ENCODE measurements at regions not wholly inside any gene's neighbourhood (a gene's known extent, or its start where the extent isn't known, plus 50 kb on each side); places are given as distances from the start of the nearest gene placed in this dataset.

DNA sequence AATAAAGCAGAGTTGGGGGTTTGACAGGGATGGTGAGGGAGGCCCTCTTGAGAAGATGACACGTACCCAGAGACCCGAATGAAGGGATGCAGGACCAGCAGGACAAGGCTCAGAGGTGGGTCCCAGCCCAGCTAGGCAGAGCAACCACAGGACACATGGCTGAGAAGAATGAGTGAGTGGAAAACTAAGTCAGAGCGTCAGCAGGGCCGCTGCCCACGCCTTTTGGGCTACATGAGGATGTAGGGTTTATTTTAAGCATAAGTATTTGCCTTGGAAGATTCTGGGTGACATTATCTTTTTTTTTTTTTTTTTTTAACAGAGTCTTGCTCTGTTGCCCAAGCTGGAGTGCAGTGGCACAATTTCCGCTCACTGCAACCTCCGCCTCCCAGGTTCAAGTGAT lies 176.0 kb downstream of the TMEM132E start:
- Histone ChIP-seq H3K14ac (ENCODE audit: insufficient read depth, low read length) (no peak overlapping the region), H3K23ac (ENCODE audit: insufficient read length, low read depth, low read length) (no peak overlapping the region), H3K27me3 (ENCODE audit: insufficient read depth, low read length) (no peaks in the 10 kb centered on the region), H4K91ac (ENCODE audit: insufficient read length, low read depth, low read length) (no peak overlapping the region), H3K79me1 (ENCODE audit: insufficient read depth, low read depth, low read length, poor library complexity, severe bottlenecking) (no peaks in the 10 kb centered on the region), H3K4me1 (ENCODE audit: insufficient read depth, low read length) (no peaks in the 10 kb centered on the region), H4K5ac (ENCODE audit: insufficient read length, low read depth, low read length) (no peak overlapping the region), H2AK5ac (ENCODE audit: insufficient read length, low read length) (no peak overlapping the region), H3K4ac (ENCODE audit: low read depth, low read length) (no peak overlapping the region), H3K56ac (ENCODE audit: insufficient read length, low read depth, low read length) (no peak overlapping the region), H2BK20ac (ENCODE audit: low read depth, low read length, poor library complexity, severe bottlenecking) (no peak overlapping the region), H2BK5ac (ENCODE audit: insufficient read length, low read length) (no peak overlapping the region), H3K79me2 (ENCODE audit: insufficient read depth, low read length) (no peaks in the 10 kb centered on the region), H3K18ac (ENCODE audit: insufficient read length, low read depth, low read length) (no peak overlapping the region), H3T11ph (ENCODE audit: low read length) (no peak overlapping the region), H4K8ac (replicated peaks; ENCODE audit: insufficient read length, low read depth, low read length) (no peak overlapping the region), H4K20me1 (ENCODE audit: control insufficient read depth, insufficient read depth, insufficient read length) (no peaks in the 10 kb centered on the region), H2AFZ (ENCODE audit: low read length) (no peak overlapping the region), H3K23me2 (ENCODE audit: insufficient read length, low read depth, low read length, poor library complexity, severe bottlenecking) (no peaks in the 10 kb centered on the region), H2BK15ac (ENCODE audit: low read depth, low read length) (no peak overlapping the region), H3K4me2 (ENCODE audit: insufficient read depth, insufficient read length, low read length) (no peak overlapping the region), H3K9me3 (ENCODE audit: control insufficient read depth, low read depth, low read length) (no peaks in the 10 kb centered on the region), H2BK120ac (ENCODE audit: low read depth, low read length, poor library complexity, severe bottlenecking) (no peak overlapping the region), H3K27ac (ENCODE audit: insufficient read length, low read depth, low read length) (no peak overlapping the region), H2BK12ac (ENCODE audit: insufficient read length, low read depth, low read length) (no peak overlapping the region), H3K9ac (ENCODE audit: extremely low read depth, insufficient read length, low read length) (no peak overlapping the region)
- peak; percentile 16 for DNase-seq
- peaks cover 9% of the 10 kb centered on the region for H3K27me3 Mint-ChIP-seq (ENCODE audit: low read depth)
- H3K27ac Mint-ChIP-seq, result no peak overlapping the region
- no CpG with 5 or more reads among the region's 7 CpGs for WGBS (ENCODE audit: extremely low coverage, insufficient read length, low lambda C conversion rate)
- no peak for TF ChIP-seq CTCF (conservative IDR thresholded peaks at IDR 0.05)
- H3K9me3 Mint-ChIP-seq, result no peaks in the 10 kb centered on the region
- no peak overlapping the region for H3K4me3 Mint-ChIP-seq
- H3K4me1 Mint-ChIP-seq, result peaks cover 17 to 32% of the 10 kb centered on the region in 2 experiments
- no peaks in the 10 kb centered on the region for H3K36me3 Mint-ChIP-seq (ENCODE audit: insufficient read depth in 1 of 3, low read depth in 3 of 3)

Data from H9 (cell line).